Mesenchymal stem cell (in vitro differentiated cells and primary cell): ENCODE measurements at regions not wholly inside any gene's neighbourhood (a gene's known extent, or its start where the extent isn't known, plus 50 kb on each side); places are given as distances from the start of the nearest gene placed in this dataset.

ENCODE experiments used
- DNase-seq: peaks from one replicate; pipeline ENCODE4 v3.0.0-alpha.2; 2013
- H2AFZ ChIP-seq: one replicate; pipeline ENCODE4 v1.6.1; 2013; ENCODE audit warnings: low read depth, mild to moderate bottlenecking, control low read depth, inconsistent platforms, low read length, moderate library complexity
- H2AK5ac ChIP-seq: 2 replicates; pipeline ENCODE4 v1.6.1; 2013; ENCODE audit warnings: low read length, moderate library complexity, mild to moderate bottlenecking, inconsistent platforms; ENCODE audit not compliant: severe bottlenecking
- H2BK120ac ChIP-seq: one replicate; pipeline ENCODE4 v1.6.1; 2013; ENCODE audit warnings: low read depth, mild to moderate bottlenecking, inconsistent platforms, low read length, moderate library complexity
- H2BK12ac ChIP-seq, 2 experiments: one replicate each; pipeline ENCODE4 v1.6.1; 2013; ENCODE audit warnings: inconsistent platforms in 2 of 2, low read length in 2 of 2, mild to moderate bottlenecking in 2 of 2, moderate library complexity in 2 of 2, control low read depth in 1 of 2
- H2BK15ac ChIP-seq: one replicate; pipeline ENCODE4 v1.6.1; 2013; ENCODE audit warnings: mild to moderate bottlenecking, low read depth, inconsistent platforms; ENCODE audit not compliant: poor library complexity, severe bottlenecking
- H2BK5ac ChIP-seq: 2 replicates; pipeline ENCODE4 v1.6.1; 2013; ENCODE audit warnings: low read depth, mild to moderate bottlenecking, low read length, control low read depth, inconsistent platforms; ENCODE audit not compliant: poor library complexity, severe bottlenecking
- H3K14ac ChIP-seq, 2 experiments: one replicate each; pipeline ENCODE4 v1.6.1; 2013; ENCODE audit warnings: inconsistent platforms in 2 of 2, low read length in 2 of 2, control low read depth in 1 of 2, mild to moderate bottlenecking in 1 of 2, moderate library complexity in 1 of 2
- H3K18ac ChIP-seq, 2 experiments: one replicate each; pipeline ENCODE4 v1.6.1; 2013; ENCODE audit warnings: inconsistent platforms in 2 of 2, low read length in 2 of 2, control low read depth in 1 of 2, low read depth in 1 of 2, mild to moderate bottlenecking in 1 of 2
- H3K23ac ChIP-seq, 2 experiments: one replicate each; pipeline ENCODE4 v1.6.1; 2013; ENCODE audit warnings: inconsistent platforms in 2 of 2, low read length in 2 of 2, mild to moderate bottlenecking in 2 of 2, moderate library complexity in 2 of 2, control low read depth in 1 of 2
- H3K27ac ChIP-seq: 2 replicates; pipeline ENCODE4 v1.5.1; 2013; ENCODE audit warnings: mild to moderate bottlenecking, moderate library complexity, low read length, control low read depth, inconsistent platforms; ENCODE audit not compliant: poor library complexity, severe bottlenecking
- H3K27me3 ChIP-seq, 2 experiments: 2 replicates each; pipeline versions ENCODE4 v1.6.1 to v1.7.0; 2013; ENCODE audit warnings: low read length in 2 of 2, mild to moderate bottlenecking in 2 of 2, moderate library complexity in 2 of 2, control low read depth in 1 of 2, inconsistent platforms in 1 of 2; ENCODE audit not compliant: control insufficient read depth in 1 of 2, insufficient read depth in 1 of 2
- H3K36me3 ChIP-seq, 2 experiments: 2 replicates each; pipeline versions ENCODE4 v1.6.1 to v1.7.0; 2013; ENCODE audit warnings: low read length in 2 of 2, control low read depth in 1 of 2, inconsistent platforms in 1 of 2, low read depth in 1 of 2, mild to moderate bottlenecking in 1 of 2; ENCODE audit not compliant: insufficient read depth in 2 of 2, control insufficient read depth in 1 of 2
- H3K4ac ChIP-seq, 2 experiments: one replicate each; pipeline ENCODE4 v1.6.1; 2013; ENCODE audit warnings: inconsistent platforms in 2 of 2, low read length in 2 of 2, mild to moderate bottlenecking in 2 of 2, moderate library complexity in 2 of 2, control low read depth in 1 of 2, low read depth in 1 of 2
- H3K4me1 ChIP-seq: 2 replicates; pipeline ENCODE4 v1.6.1; 2013; ENCODE audit warnings: low read depth, low read length, control low read depth; ENCODE audit not compliant: control insufficient read depth, insufficient read depth
- H3K4me2 ChIP-seq: 2 replicates; pipeline ENCODE4 v1.6.1; 2013; ENCODE audit warnings: low read length, mild to moderate bottlenecking, inconsistent platforms; ENCODE audit not compliant: poor library complexity, severe bottlenecking
- H3K4me3 ChIP-seq, 2 experiments: 2 replicates each; pipeline versions ENCODE4 v1.5.1 to v1.7.0; 2013; ENCODE audit warnings: low read length in 2 of 2, mild to moderate bottlenecking in 2 of 2, control low read depth in 1 of 2, low read depth in 1 of 2; ENCODE audit not compliant: insufficient read depth in 1 of 2
- H3K79me1 ChIP-seq: replicated peaks from 2 replicates; pipeline ENCODE4 v1.6.1; 2013; ENCODE audit warnings: mild to moderate bottlenecking, control low read depth, low read length, inconsistent platforms; ENCODE audit not compliant: poor library complexity, severe bottlenecking
- H3K9ac ChIP-seq: 2 replicates; pipeline ENCODE4 v1.7.0; 2013; ENCODE audit warnings: mild to moderate bottlenecking, low read length, moderate library complexity
- H3K9me3 ChIP-seq: 2 replicates; pipeline ENCODE4 v1.7.0; 2013; ENCODE audit warnings: mild to moderate bottlenecking, low read length; ENCODE audit not compliant: control insufficient read depth
- H4K8ac ChIP-seq: one replicate; pipeline ENCODE4 v1.6.1; 2013; ENCODE audit warnings: inconsistent platforms, mild to moderate bottlenecking, low read length, moderate library complexity
- H4K91ac ChIP-seq: one replicate; pipeline ENCODE4 v1.6.1; 2013; ENCODE audit warnings: mild to moderate bottlenecking, low read length, inconsistent platforms
- WGBS: methylation state at CpG from one replicate; pipeline ENCODE4 v1.1.7; 2013; ENCODE audit warnings: mixed read lengths; 5-methylcytosine and 5-hydroxymethylcytosine counted together

GRCh38 chr12:95396849-95397468 lies 77.0 kb upstream of the METAP2 start:
- WGBS: 67% methylated on average over 2 of the region's 4 CpGs
- Histone ChIP-seq H3K4me1 (no peaks in the 10 kb centered on the region), H3K4me3 (no peak overlapping the region), H2BK15ac (no peak overlapping the region), H3K18ac (no peak overlapping the region), H2BK12ac (no peak overlapping the region), H3K9ac (no peak overlapping the region), H2AK5ac (no peak overlapping the region), H2AFZ (no peak overlapping the region), H3K36me3 (no peaks in the 10 kb centered on the region), H3K27me3 (peaks cover 11 to 21% of the 10 kb centered on the region in 2 experiments), H3K79me1 (no peaks in the 10 kb centered on the region), H3K9me3 (peaks cover 10% of the 10 kb centered on the region), H3K23ac (no peak overlapping the region), H3K14ac (no peak overlapping the region), H2BK5ac (no peak overlapping the region), H3K27ac (no peak overlapping the region), H2BK120ac (no peak overlapping the region), H3K4ac (no peak overlapping the region), H3K4me2 (no peak overlapping the region), H4K8ac (no peak overlapping the region), H4K91ac (no peak overlapping the region)
- no peak for DNase-seq

DNA sequence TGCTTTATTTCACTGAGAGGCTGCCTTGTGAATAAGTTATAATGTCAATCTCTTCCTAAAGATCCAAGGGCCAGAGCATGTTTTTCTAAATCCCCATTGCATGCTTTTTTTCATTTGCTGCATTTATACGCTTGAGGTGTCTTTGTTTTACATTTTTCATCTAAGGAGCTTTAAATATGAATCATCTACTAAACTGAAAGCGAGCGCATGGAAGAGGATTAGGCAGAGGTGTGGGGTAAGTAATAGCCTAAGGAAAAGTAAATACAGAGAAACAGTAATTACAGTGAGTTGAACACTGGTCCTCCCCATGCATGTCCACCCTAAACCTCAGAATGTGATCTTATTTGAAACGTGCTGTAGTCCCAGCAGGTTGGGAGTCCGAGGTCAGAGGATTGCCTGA lies 76.4 kb upstream of the METAP2 start:
- Histone ChIP-seq H3K79me1 (no peaks in the 10 kb centered on the region), H3K36me3 (no peaks in the 10 kb centered on the region), H2AFZ (no peak overlapping the region), H4K8ac (no peak overlapping the region), H4K91ac (no peak overlapping the region), H2BK5ac (no peak overlapping the region), H3K9me3 (peaks cover 10% of the 10 kb centered on the region), H3K14ac (no peak overlapping the region), H3K4me1 (no peaks in the 10 kb centered on the region), H2BK12ac (no peak overlapping the region), H3K4me2 (no peak overlapping the region), H3K4me3 (no peak overlapping the region), H3K27ac (no peak overlapping the region), H2AK5ac (no peak overlapping the region), H3K27me3 (peaks cover 17 to 27% of the 10 kb centered on the region in 2 experiments), H2BK15ac (no peak overlapping the region), H3K23ac (no peak overlapping the region), H2BK120ac (no peak overlapping the region), H3K18ac (no peak overlapping the region), H3K9ac (no peak overlapping the region), H3K4ac (no peak overlapping the region)
- DNase-seq: no peak
- WGBS: 60% methylated on average over 1 of the region's 5 CpGs

GRCh38 chr12:95402096-95402495 lies 71.9 kb upstream of the METAP2 start:
- no peak overlapping the region for H4K91ac ChIP-seq
- no peak overlapping the region for H3K4ac ChIP-seq
- no peak overlapping the region for H2BK12ac ChIP-seq
- no peak overlapping the region for H3K18ac ChIP-seq
- DNase-seq: no peak
- H3K9me3 ChIP-seq: no peaks in the 10 kb centered on the region
- no peak overlapping the region for H2AFZ ChIP-seq
- no peak overlapping the region for H3K4me2 ChIP-seq
- H2BK15ac ChIP-seq: no peak overlapping the region
- no peaks in the 10 kb centered on the region for H3K79me1 ChIP-seq
- peaks cover 23 to 31% of the 10 kb centered on the region in 2 experiments for H3K27me3 ChIP-seq
- H3K9ac ChIP-seq: no peak overlapping the region
- H3K4me1 ChIP-seq: no peaks in the 10 kb centered on the region
- no peak overlapping the region for H3K23ac ChIP-seq
- no peak overlapping the region for H2AK5ac ChIP-seq
- H3K14ac ChIP-seq: no peak overlapping the region
- no peak overlapping the region for H3K27ac ChIP-seq
- H4K8ac ChIP-seq: no peak overlapping the region
- WGBS: 70% methylated on average over 4 of the region's 4 CpGs
- H2BK5ac ChIP-seq: no peak overlapping the region
- no peaks in the 10 kb centered on the region for H3K36me3 ChIP-seq
- no peak overlapping the region for H3K4me3 ChIP-seq
- no peak overlapping the region for H2BK120ac ChIP-seq

DNA sequence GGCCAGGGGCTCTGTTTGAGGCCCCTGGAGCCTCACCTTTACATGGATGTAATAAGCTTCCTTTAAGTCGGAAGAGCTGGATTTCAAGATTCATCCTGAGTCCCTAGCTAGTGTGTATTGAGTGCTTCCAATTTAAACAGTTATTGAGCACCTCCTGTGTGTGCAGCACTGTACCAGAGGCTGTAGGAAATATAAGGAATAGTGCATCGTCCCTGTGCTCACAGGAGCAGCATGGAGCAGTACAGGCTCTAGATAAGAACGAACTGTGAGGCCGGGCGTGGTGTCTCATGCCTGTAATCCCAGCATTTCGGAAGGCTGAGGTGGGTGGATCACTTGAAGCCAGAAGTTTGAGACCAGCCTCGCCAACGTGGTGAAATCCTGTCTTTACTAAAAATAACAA lies 65.8 kb upstream of the METAP2 start:
- H3K14ac ChIP-seq: no peak overlapping the region
- DNase-seq: no peak
- no peak overlapping the region for H3K27ac ChIP-seq
- no peak overlapping the region for H3K18ac ChIP-seq
- H2AK5ac ChIP-seq: no peak overlapping the region
- no peak overlapping the region for H3K4me3 ChIP-seq
- no peak overlapping the region for H3K4ac ChIP-seq
- no peaks in the 10 kb centered on the region for H3K4me1 ChIP-seq
- no peak overlapping the region for H2BK120ac ChIP-seq
- H2AFZ ChIP-seq: no peak overlapping the region
- H3K9ac ChIP-seq: no peak overlapping the region
- no peaks in the 10 kb centered on the region for H3K9me3 ChIP-seq
- H4K91ac ChIP-seq: no peak overlapping the region
- H2BK12ac ChIP-seq: no peak overlapping the region
- H3K23ac ChIP-seq: no peak overlapping the region
- no peak overlapping the region for H2BK5ac ChIP-seq
- no peak overlapping the region for H2BK15ac ChIP-seq
- H3K36me3 ChIP-seq: no peaks in the 10 kb centered on the region
- H3K4me2 ChIP-seq: no peak overlapping the region
- 80% methylated on average over 8 of the region's 8 CpGs for WGBS
- H3K79me1 ChIP-seq: no peaks in the 10 kb centered on the region
- H4K8ac ChIP-seq: no peak overlapping the region
- H3K27me3 ChIP-seq: peaks cover 21% of the 10 kb centered on the region in 2 experiments
